H1 (cell line): ENCODE measurements at regions not wholly inside any gene's neighbourhood (a gene's known extent, or its start where the extent isn't known, plus 50 kb on each side); places are given as distances from the start of the nearest gene placed in this dataset.

Experiments used
- CTCF ChIA-PET: fragments of 300-600 bp; sonication (Branson Sonifier 250); formaldehyde crosslinking; loops from one replicate; lab custom pipeline; 2021; ENCODE audit not compliant: partially characterized antibody; lab: Charles Lee
- POLR2A ChIA-PET: fragments of 300-600 bp; sonication (Branson Sonifier 250); formaldehyde crosslinking; loops from one replicate; lab custom pipeline; 2021; ENCODE audit warnings: inconsistent platforms; ENCODE audit not compliant: partially characterized antibody; lab: Charles Lee
- DNase-seq, 2 experiments: peaks; one replicate each; pipeline versions ENCODE4 v3.0.0 to v3.0.0-alpha.2; 2010 to 2022; ENCODE audit warnings: low spot score in 2 of 2, low read depth in 1 of 2, mixed read lengths in 1 of 2
- FAIRE-seq: peaks from 2 replicates; lab custom pipeline; 2011; peaks lifted over from hg19 to GRCh38; lab: Jason Lieb, UNC
- H2AFZ ChIP-seq: 2 replicates; pipeline ENCODE4 v1.8.1; 2012; ENCODE audit warnings: low read length, inconsistent platforms
- H2AK5ac ChIP-seq: 2 replicates; pipeline ENCODE4 v1.6.1; 2013; ENCODE audit warnings: low read depth, low read length
- H2BK120ac ChIP-seq: replicated peaks from 2 replicates; pipeline ENCODE3; 2013; ENCODE audit warnings: low read depth, low read length, inconsistent platforms
- H2BK12ac ChIP-seq: 2 replicates; pipeline ENCODE4 v1.6.1; 2013; ENCODE audit warnings: low read depth, low read length
- H2BK15ac ChIP-seq: 2 replicates; pipeline ENCODE4 v1.6.1; 2013; ENCODE audit warnings: low read length
- H2BK20ac ChIP-seq: 2 replicates; pipeline ENCODE4 v1.6.1; 2013; ENCODE audit warnings: low read length
- H2BK5ac ChIP-seq: 2 replicates; pipeline ENCODE4 v1.6.1; 2013; ENCODE audit warnings: low read depth, low read length
- H3K14ac ChIP-seq: 2 replicates; pipeline ENCODE4 v1.6.1; 2013; ENCODE audit warnings: inconsistent platforms; ENCODE audit not compliant: insufficient read length
- H3K18ac ChIP-seq: 2 replicates; pipeline ENCODE4 v1.6.1; 2013; ENCODE audit warnings: low read length; ENCODE audit errors: extremely low read depth
- H3K23ac ChIP-seq: 2 replicates; pipeline ENCODE4 v1.6.1; 2013; ENCODE audit warnings: inconsistent platforms; ENCODE audit not compliant: insufficient read length
- H3K23me2 ChIP-seq: 2 replicates; pipeline ENCODE4 v1.6.1; 2013; ENCODE audit warnings: low read depth, low read length
- H3K27ac ChIP-seq: 2 replicates; pipeline ENCODE4 v1.6.1; 2011; ENCODE audit warnings: low read depth, low read length, inconsistent platforms
- H3K27me3 ChIP-seq, 4 experiments: replicated peaks in 1 of 4; 1 replicate in 1 of 4; 2 replicates in 3 of 4; pipeline versions ENCODE4 v1.6.1 to v1.8.1; 2011 to 2013; ENCODE audit warnings: low read length in 3 of 4, mild to moderate bottlenecking in 3 of 4, inconsistent platforms in 2 of 4, mixed read lengths in 2 of 4, moderate library complexity in 1 of 4; ENCODE audit not compliant: control insufficient read depth in 3 of 4, insufficient read depth in 3 of 4; ENCODE audit errors: extremely low read depth in 1 of 4
- H3K36me3 ChIP-seq, 4 experiments: 2 replicates each; pipeline versions ENCODE4 v1.6.1 to v1.8.1; 2011 to 2013; ENCODE audit warnings: mild to moderate bottlenecking in 4 of 4, low read length in 3 of 4, moderate library complexity in 2 of 4, control low read depth in 1 of 4, inconsistent platforms in 1 of 4; ENCODE audit not compliant: insufficient read depth in 4 of 4, control insufficient read depth in 2 of 4
- H3K4ac ChIP-seq: replicated peaks from 2 replicates; pipeline ENCODE3; 2013; ENCODE audit warnings: low read length, low read depth, mixed read lengths, inconsistent platforms; ENCODE audit not compliant: insufficient read length
- H3K4me1 ChIP-seq, 4 experiments: replicated peaks in 1 of 4; 1 replicate in 1 of 4; 2 replicates in 3 of 4; pipeline versions ENCODE4 v1.6.1 to v1.8.1; 2011 to 2013; ENCODE audit warnings: low read length in 3 of 4, inconsistent platforms in 2 of 4, mixed read lengths in 1 of 4; ENCODE audit not compliant: insufficient read depth in 4 of 4, control insufficient read depth in 3 of 4
- H3K4me2 ChIP-seq, 2 experiments: 2 replicates each; pipeline versions ENCODE4 v1.6.1 to v1.8.1; 2011 to 2013; ENCODE audit warnings: low read depth in 2 of 2, low read length in 2 of 2, control low read depth in 1 of 2, inconsistent platforms in 1 of 2, mild to moderate bottlenecking in 1 of 2; ENCODE audit not compliant: insufficient read depth in 1 of 2
- H3K4me3 ChIP-seq, 4 experiments: fragments of 200-600, 300-600 bp in 1 of 4; sonication (generic), shearing (Covaris generic), sonication (Bioruptor Twin) in 1 of 4; 2 replicates each; pipeline versions ENCODE4 v1.5.1 to v1.8.1; 2011 to 2016; ENCODE audit warnings: low read length in 4 of 4, low read depth in 3 of 4, control low read depth in 2 of 4, inconsistent platforms in 2 of 4, mild to moderate bottlenecking in 2 of 4, mixed read lengths in 1 of 4, moderate library complexity in 1 of 4; ENCODE audit not compliant: insufficient read depth in 2 of 4; ENCODE audit errors: extremely low read depth in 1 of 4
- H3K56ac ChIP-seq: replicated peaks from 2 replicates; pipeline ENCODE3; 2013; ENCODE audit warnings: low read depth, mild to moderate bottlenecking, mixed read lengths, low read length, inconsistent platforms; ENCODE audit not compliant: insufficient read length
- H3K79me1 ChIP-seq: 2 replicates; pipeline ENCODE4 v1.6.1; 2013; ENCODE audit warnings: low read depth, low read length, control low read depth
- H3K79me2 ChIP-seq, 2 experiments: 2 replicates each; pipeline versions ENCODE4 v1.6.1 to v1.8.1; 2012 to 2013; ENCODE audit warnings: low read length in 2 of 2, mild to moderate bottlenecking in 2 of 2, inconsistent platforms in 1 of 2; ENCODE audit not compliant: insufficient read depth in 2 of 2, control insufficient read depth in 1 of 2
- H3K9ac ChIP-seq, 4 experiments: replicated peaks in 1 of 4; 1 replicate in 1 of 4; 2 replicates in 3 of 4; pipeline versions ENCODE4 v1.6.1 to v1.8.1; 2011 to 2013; ENCODE audit warnings: low read depth in 3 of 4, low read length in 3 of 4, control low read depth in 2 of 4, mild to moderate bottlenecking in 2 of 4, moderate library complexity in 2 of 4, inconsistent platforms in 1 of 4; ENCODE audit errors: extremely low read depth in 1 of 4
- H3K9me3 ChIP-seq, 2 experiments: 2 replicates each; pipeline versions ENCODE4 v1.6.1 to v1.8.1; 2012 to 2013; ENCODE audit warnings: mild to moderate bottlenecking in 2 of 2, moderate library complexity in 2 of 2, control low read depth in 1 of 2, inconsistent platforms in 1 of 2, low read depth in 1 of 2, low read length in 1 of 2, mixed read lengths in 1 of 2; ENCODE audit not compliant: insufficient read depth in 2 of 2
- H4K20me1 ChIP-seq, 2 experiments: replicated peaks in 1 of 2; 2 replicates each; pipeline versions ENCODE3 to v1.8.1; 2011 to 2013; ENCODE audit warnings: inconsistent platforms in 2 of 2, low read length in 2 of 2, mild to moderate bottlenecking in 1 of 2; ENCODE audit not compliant: insufficient read depth in 2 of 2, control insufficient read depth in 1 of 2
- H4K5ac ChIP-seq: 2 replicates; pipeline ENCODE4 v1.6.1; 2013; ENCODE audit warnings: low read length, low read depth, mixed read lengths, inconsistent platforms; ENCODE audit not compliant: insufficient read length
- H4K8ac ChIP-seq: 2 replicates; pipeline ENCODE4 v1.8.0; 2013; ENCODE audit warnings: mild to moderate bottlenecking, moderate library complexity, low read length, inconsistent platforms; ENCODE audit not compliant: insufficient read depth; ENCODE audit errors: extremely low read depth
- H4K91ac ChIP-seq: replicated peaks from 2 replicates; pipeline ENCODE3; 2013; ENCODE audit warnings: low read length, mixed read lengths, inconsistent platforms; ENCODE audit not compliant: insufficient read length
- CTBP2 ChIP-seq: IDR thresholded peaks from 2 replicates; pipeline ENCODE4 v1.7.0; 2011; ENCODE audit warnings: borderline replicate concordance, mild to moderate bottlenecking, moderate library complexity, mixed read lengths, low read length; ENCODE audit not compliant: insufficient read depth, insufficient read length
- E2F6 ChIP-seq: IDR thresholded peaks from 2 replicates; pipeline ENCODE4 v1.6.1; 2012; ENCODE audit warnings: inconsistent platforms
- PHF8 ChIP-seq: fragments of 200-600 bp; sonication (generic); conservative IDR thresholded peaks from 2 replicates; pipeline ENCODE4 v1.7.1; 2012; ENCODE audit warnings: low read depth, mild to moderate bottlenecking, inconsistent platforms, low read length, moderate library complexity
- SP4 ChIP-seq: IDR thresholded peaks from 2 replicates; pipeline ENCODE4 v1.6.1; 2012; ENCODE audit warnings: low read length, inconsistent platforms
- WGBS, 2 experiments: shearing (Covaris generic) in 1 of 2; methylation state at CpG; one replicate each; pipeline versions ENCODE4 v1.1.6 to v1.1.7; 2013 to 2015; ENCODE audit warnings: low lambda C conversion rate in 2 of 2, mixed read lengths in 2 of 2, inconsistent platforms in 1 of 2, low coverage in 1 of 2, missing lambda C conversion rate in 1 of 2; ENCODE audit not compliant: insufficient replicate concordance in 2 of 2, insufficient coverage in 1 of 2, insufficient read length in 1 of 2; ENCODE audit errors: extremely low coverage in 1 of 2, missing lambda C conversion rate in 1 of 2; 5-methylcytosine and 5-hydroxymethylcytosine counted together

- no peak for FAIRE-seq
- Histone ChIP-seq H2BK15ac (no peak overlapping the region), H3K56ac (no peak overlapping the region), H4K91ac (no peak overlapping the region), H4K5ac (no peak overlapping the region), H2BK20ac (no peak overlapping the region), H3K4ac (no peak overlapping the region), H3K27me3 (no peaks in the 10 kb centered on the region), H3K79me1 (no peaks in the 10 kb centered on the region), H2BK120ac (no peak overlapping the region), H3K27ac (no peak overlapping the region), H3K36me3 (no peaks in the 10 kb centered on the region), H3K4me3 (no peak overlapping the region), H3K4me2 (no peak overlapping the region), H2BK5ac (no peak overlapping the region), H3K4me1 (no peaks in the 10 kb centered on the region; a peak in 1 of 7 replicates), H4K20me1 (no peaks in the 10 kb centered on the region), H3K23ac (no peak overlapping the region), H2AK5ac (no peak overlapping the region), H3K9ac (no peak overlapping the region), H3K14ac (no peak overlapping the region), H3K79me2 (no peaks in the 10 kb centered on the region), H3K18ac (no peak overlapping the region), H3K9me3 (no peaks in the 10 kb centered on the region), H2BK12ac (no peak overlapping the region), H4K8ac (no peak overlapping the region), H3K23me2 (peaks cover 1% of the 10 kb centered on the region; the same call in 1 of the 2 replicates), H2AFZ (no peak overlapping the region)
- POLR2A ChIA-PET: no interaction called here
- DNase-seq: no peak
- TF ChIP-seq CTBP2: no peak
- no peak for TF ChIP-seq E2F6
- no peak for TF ChIP-seq PHF8
- TF ChIP-seq SP4: no peak
- WGBS, 2 experiments: 88% methylated on average over 1 of the region's 1 CpG; no CpG with 5 or more reads in 1 of the 2 experiments
- CTCF ChIA-PET: no interaction called here
These were observed 467.1 kb downstream of the NOVA1 start for GRCh38 chr14:26130690-26131089.
